Panc1 (cell line): ENCODE measurements at regions not wholly inside any gene's neighbourhood (a gene's known extent, or its start where the extent isn't known, plus 50 kb on each side); places are given as distances from the start of the nearest gene placed in this dataset.
A peak's percentile ranks its signal among the peaks of the same experiment; 100 is the strongest.

Source experiments
- ATAC-seq: fragments of 200-7000 bp; cut with Tn5 transposase; 2 replicates; pipeline ENCODE4 v1.9.1; 2020; ENCODE audit warnings: mild to moderate bottlenecking, moderate library complexity
- BruUV-seq: library from RNA; stranded (reverse); fragments of 400-500 nt; replicated peaks from 2 replicates; lab custom pipeline; 2021; lab: Mats Ljungman, UMichigan
- CTCF ChIA-PET: fragments of 300-600 bp; sonication (Branson Sonifier 250); formaldehyde crosslinking; loops from one replicate; lab custom pipeline; 2022; ENCODE audit warnings: antibody characterized with exemption; lab: Charles Lee
- POLR2A ChIA-PET: fragments of 300-600 bp; sonication (Branson Sonifier 250); formaldehyde crosslinking; loops from one replicate; lab custom pipeline; 2022; ENCODE audit warnings: antibody characterized with exemption; lab: Charles Lee
- DNase-seq: peaks from one replicate; pipeline ENCODE4 v3.0.0-alpha.2; 2010; ENCODE audit warnings: low read depth, low spot score
- H3K27ac ChIP-seq: 2 replicates; pipeline ENCODE4 v1.5.1; 2011; ENCODE audit warnings: mild to moderate bottlenecking, low read length, inconsistent platforms
- H3K27me3 ChIP-seq: fragments of 200-500 bp; sonication (Bioruptor generic); 2 replicates; pipeline ENCODE4 v1.6.0; 2014; ENCODE audit warnings: low read length, inconsistent platforms; ENCODE audit not compliant: control insufficient read depth, insufficient read depth
- H3K36me3 ChIP-seq: fragments of 200-500 bp; sonication (Bioruptor generic); 2 replicates; pipeline ENCODE4 v1.5.1; 2014; ENCODE audit warnings: inconsistent platforms, mild to moderate bottlenecking, low read length, moderate library complexity; ENCODE audit not compliant: control insufficient read depth, insufficient read depth
- H3K4me1 ChIP-seq: 2 replicates; pipeline ENCODE4 v1.5.1; 2011; ENCODE audit warnings: inconsistent platforms, mild to moderate bottlenecking, low read length, moderate library complexity; ENCODE audit not compliant: control insufficient read depth, insufficient read depth
- H3K4me3 ChIP-seq, 2 experiments: 2 replicates each; pipeline ENCODE4 v1.5.1; 2011 to 2012; ENCODE audit warnings: low read depth in 2 of 2, low read length in 2 of 2, mild to moderate bottlenecking in 2 of 2, inconsistent platforms in 1 of 2, moderate library complexity in 1 of 2
- H3K9me3 ChIP-seq: fragments of 200-500 bp; sonication (Bioruptor generic); 2 replicates; pipeline ENCODE4 v1.5.1; 2014; ENCODE audit warnings: low read depth, mild to moderate bottlenecking, inconsistent platforms, low read length, moderate library complexity; ENCODE audit not compliant: control insufficient read depth, insufficient read depth
- POLR2AphosphoS5 ChIP-seq: IDR thresholded peaks from 2 replicates; pipeline ENCODE4 v1.6.1; 2012; ENCODE audit warnings: mild to moderate bottlenecking, low read depth, low read length, moderate library complexity
- REST ChIP-seq, 2 experiments: IDR thresholded peaks; 2 replicates each; pipeline ENCODE4 v1.6.1; 2011 to 2012; ENCODE audit warnings: low read depth in 2 of 2, control low read depth in 1 of 2, low read length in 1 of 2, mild to moderate bottlenecking in 1 of 2, moderate library complexity in 1 of 2; ENCODE audit not compliant: insufficient read depth in 1 of 2
- SIN3A ChIP-seq: IDR thresholded peaks from 2 replicates; pipeline ENCODE4 v1.6.1; 2012; ENCODE audit warnings: low read depth, mild to moderate bottlenecking, low read length, moderate library complexity, borderline replicate concordance; ENCODE audit not compliant: insufficient read depth
- TCF7L2 ChIP-seq: IDR thresholded peaks from 2 replicates; pipeline ENCODE4 v1.6.1; 2011; ENCODE audit warnings: mild to moderate bottlenecking, low read depth, low read length, inconsistent platforms
- in situ Hi-C: cut with HindIII; loops from 2 replicates; pipeline ENCODE4 v1.10.0; 2016; ENCODE audit warnings: low sequenced_read_pairs, low pct_unique_long_range_greater_than_20kb
- intact Hi-C: fragments of 100-400 bp; cut with micrococcal nuclease; formaldehyde crosslinking; loops from one replicate; pipeline ENCODE4 v1.10.0; 2022; ENCODE audit not compliant: unreplicated experiment
- TF ChIP-seq, protein P1 (sequence below): fragments of 450-650 bp; IDR thresholded peaks from 2 replicates; pipeline ENCODE4 v1.5.1; 2017; ENCODE audit warnings: mild to moderate bottlenecking

GRCh38 chr4:126455865-126456264 lies 1141.1 kb downstream of the FAT4 start:
- no TSS peak for BruUV-seq

DNA sequence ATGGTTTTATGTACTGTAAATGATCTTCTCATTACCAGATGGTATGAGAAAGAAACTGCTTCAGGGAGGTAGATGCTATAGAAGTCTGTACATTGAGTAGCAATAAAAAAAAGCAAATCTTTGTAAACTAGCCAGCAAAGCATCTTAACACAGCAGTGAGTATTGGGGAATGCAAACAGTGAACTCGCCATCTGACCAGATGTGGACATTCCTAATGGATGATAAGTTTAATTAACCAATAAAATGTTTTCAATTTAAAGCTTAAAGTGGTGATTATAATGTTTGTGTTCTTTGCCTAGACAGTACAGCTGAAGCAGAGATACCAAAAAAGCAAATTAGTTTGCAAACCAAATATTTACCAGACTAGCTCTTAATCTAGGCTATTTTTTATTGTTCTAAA lies 1144.2 kb downstream of the FAT4 start:
- ChIA-PET CTCF (no interaction called here), POLR2A (no interaction called here)
- intact Hi-C loops (no loop called here), in situ Hi-C loops (no loop called here)
- Histone ChIP-seq H3K36me3 (no peaks in the 10 kb centered on the region), H3K9me3 (no peaks in the 10 kb centered on the region), H3K4me1 (no peaks in the 10 kb centered on the region), H3K27me3 (no peaks in the 10 kb centered on the region), H3K4me3 (no peak overlapping the region), H3K27ac (no peak overlapping the region)
- ATAC-seq (0 out of 2 replicates have a peak, but pooled peaks have one; percentile 42), DNase-seq (no peak)
- no TSS peak for BruUV-seq
- TF ChIP-seq SIN3A, result no peak
- peak; percentile 79 for TF ChIP-seq TCF7L2

More at GRCh38 chr4:126455865-126456264, 1141.1 kb downstream of the FAT4 start:
- TF ChIP-seq, protein P1, sequence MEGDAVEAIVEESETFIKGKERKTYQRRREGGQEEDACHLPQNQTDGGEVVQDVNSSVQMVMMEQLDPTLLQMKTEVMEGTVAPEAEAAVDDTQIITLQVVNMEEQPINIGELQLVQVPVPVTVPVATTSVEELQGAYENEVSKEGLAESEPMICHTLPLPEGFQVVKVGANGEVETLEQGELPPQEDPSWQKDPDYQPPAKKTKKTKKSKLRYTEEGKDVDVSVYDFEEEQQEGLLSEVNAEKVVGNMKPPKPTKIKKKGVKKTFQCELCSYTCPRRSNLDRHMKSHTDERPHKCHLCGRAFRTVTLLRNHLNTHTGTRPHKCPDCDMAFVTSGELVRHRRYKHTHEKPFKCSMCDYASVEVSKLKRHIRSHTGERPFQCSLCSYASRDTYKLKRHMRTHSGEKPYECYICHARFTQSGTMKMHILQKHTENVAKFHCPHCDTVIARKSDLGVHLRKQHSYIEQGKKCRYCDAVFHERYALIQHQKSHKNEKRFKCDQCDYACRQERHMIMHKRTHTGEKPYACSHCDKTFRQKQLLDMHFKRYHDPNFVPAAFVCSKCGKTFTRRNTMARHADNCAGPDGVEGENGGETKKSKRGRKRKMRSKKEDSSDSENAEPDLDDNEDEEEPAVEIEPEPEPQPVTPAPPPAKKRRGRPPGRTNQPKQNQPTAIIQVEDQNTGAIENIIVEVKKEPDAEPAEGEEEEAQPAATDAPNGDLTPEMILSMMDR, result no peak
- TF ChIP-seq REST (IDR thresholded peaks at IDR 0.05; ENCODE audit: insufficient read depth in 1 of 2, low read depth in 2 of 2, low read length in 1 of 2) (no peak), SIN3A (no peak), TCF7L2 (no peak), POLR2AphosphoS5 (no peak)
- Histone ChIP-seq H3K36me3 (no peaks in the 10 kb centered on the region), H3K27ac (no peak overlapping the region), H3K27me3 (no peaks in the 10 kb centered on the region), H3K4me3 (no peak overlapping the region), H3K4me1 (no peaks in the 10 kb centered on the region), H3K9me3 (no peaks in the 10 kb centered on the region)
- DNase-seq, result no peak
- intact Hi-C loops (no loop called here), in situ Hi-C loops (no loop called here)
- no peak for ATAC-seq
- ChIA-PET CTCF (no interaction called here), POLR2A (no interaction called here)

- no peaks in the 10 kb centered on the region for H3K9me3 ChIP-seq
- H3K27me3 ChIP-seq, result no peaks in the 10 kb centered on the region
- ChIA-PET POLR2A (no interaction called here), CTCF (no interaction called here)
- H3K4me1 ChIP-seq, result no peaks in the 10 kb centered on the region
- BruUV-seq, result no TSS peak
- no peak for DNase-seq
- H3K4me3 ChIP-seq, result no peak overlapping the region
- in situ Hi-C loops (no loop called here), intact Hi-C loops (no loop called here)
- ATAC-seq, result no peak
- TF ChIP-seq POLR2AphosphoS5 (no peak), TCF7L2 (no peak), SIN3A (no peak), REST (IDR thresholded peaks at IDR 0.05; ENCODE audit: insufficient read depth in 1 of 2, low read depth in 2 of 2, low read length in 1 of 2) (no peak)
- TF ChIP-seq, protein P1, result no peak
- no peaks in the 10 kb centered on the region for H3K36me3 ChIP-seq
- no peak overlapping the region for H3K27ac ChIP-seq
Measured at GRCh38 chr4:126465341-126465740, 1150.6 kb downstream of the FAT4 start.
